GM12892 (cell line): ENCODE measurements at regions not wholly inside any gene's neighbourhood (a gene's known extent, or its start where the extent isn't known, plus 50 kb on each side); places are given as distances from the start of the nearest gene placed in this dataset.

Source experiments
- POLR2A ChIP-seq: IDR thresholded peaks from 2 replicates; pipeline ENCODE4 v1.6.1; 2011; ENCODE audit warnings: low read depth, low read length, control low read depth
- POLR2AphosphoS5 ChIP-seq: IDR thresholded peaks from 2 replicates; pipeline ENCODE4 v1.6.1; 2011; ENCODE audit warnings: low read depth, low read length, control low read depth
- TAF1 ChIP-seq: IDR thresholded peaks from 2 replicates; pipeline ENCODE4 v1.6.1; 2011; ENCODE audit warnings: low read depth, mild to moderate bottlenecking, control low read depth, low read length, borderline replicate concordance

DNA sequence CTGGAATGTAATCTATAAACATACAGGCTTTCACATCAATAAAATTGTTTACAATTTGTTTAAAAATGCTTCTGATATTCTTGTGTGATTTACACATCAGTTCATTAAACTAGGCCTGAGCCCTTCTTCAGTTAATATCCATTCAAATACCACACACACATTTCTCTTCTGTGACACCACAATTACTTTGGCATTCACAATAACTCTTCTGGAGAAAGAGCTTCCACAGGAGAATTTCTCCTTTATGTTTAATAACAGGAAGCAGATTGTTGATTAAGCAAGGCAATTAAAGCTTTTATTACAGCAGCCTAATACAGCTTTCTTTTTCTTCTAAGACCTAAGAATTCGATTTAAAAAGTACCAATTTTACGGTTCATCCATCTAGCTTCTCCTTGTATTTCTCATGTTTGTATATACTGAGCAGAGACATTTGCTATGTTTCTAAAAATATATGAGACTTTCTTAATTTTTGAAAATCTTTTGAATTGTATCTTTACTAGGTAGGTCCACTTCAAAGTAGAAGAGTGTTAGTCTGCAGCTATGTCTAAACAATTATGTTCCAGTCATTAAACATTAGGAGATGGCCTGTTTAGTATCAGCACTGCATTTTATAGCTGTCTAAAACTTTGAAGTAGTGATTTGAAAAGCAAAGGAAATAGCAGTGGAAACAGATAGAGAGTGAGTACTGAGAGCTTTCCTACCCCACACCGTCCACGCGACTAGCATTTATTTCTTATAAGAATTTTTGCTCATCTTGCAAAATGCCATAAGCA is 511.1 kb upstream of the UBE2E2 start:
- TF ChIP-seq POLR2AphosphoS5 = no peak
- no peak for TF ChIP-seq POLR2A
- TF ChIP-seq TAF1 = no peak
